HCT116 (cell line): ENCODE measurements at regions not wholly inside any gene's neighbourhood (a gene's known extent, or its start where the extent isn't known, plus 50 kb on each side); places are given as distances from the start of the nearest gene placed in this dataset.

Experiments
- ATAC-seq: fragments of 200-7000 bp; cut with Tn5 transposase; 2 replicates; pipeline ENCODE4 v1.9.1; 2020; ENCODE audit warnings: mild to moderate bottlenecking, moderate library complexity
- BruUV-seq: library from RNA; stranded (reverse); fragments of 400-500 nt; replicated peaks from 2 replicates; lab custom pipeline; 2021; lab: Mats Ljungman, UMichigan
- CTCF ChIA-PET: fragments of 300-600 bp; sonication (Branson Sonifier 250); formaldehyde crosslinking; loops from one replicate; lab custom pipeline; 2021; ENCODE audit warnings: antibody characterized with exemption; lab: Charles Lee
- POLR2A ChIA-PET: fragments of 300-600, 350-600 bp; sonication (Branson Sonifier 250); formaldehyde crosslinking; loops from one replicate; lab custom pipeline; 2021; ENCODE audit warnings: antibody characterized with exemption; lab: Charles Lee
- RAD21 ChIA-PET, 2 experiments: fragments of 300-600 bp; sonication (Branson Sonifier 250); formaldehyde crosslinking; loops; one replicate each; lab custom pipeline; 2023; ENCODE audit warnings: low total read pairs in 2 of 2; ENCODE audit not compliant: uncharacterized antibody in 2 of 2, unreplicated experiment in 2 of 2, low non-redundant PET in 1 of 2; lab: Charles Lee
- DNase-seq: peaks from one replicate; pipeline ENCODE4 v3.0.0-alpha.2; 2010; ENCODE audit warnings: low read depth, low spot score
- H2AFZ ChIP-seq: fragments of 200-600 bp; shearing (Covaris generic), sonication (generic); 2 replicates; pipeline ENCODE4 v1.6.1; 2017; ENCODE audit warnings: low read depth, mixed run types, mixed read lengths, antibody characterized with exemption, low read length; ENCODE audit not compliant: poor library complexity, severe bottlenecking
- H3K27ac ChIP-seq: 2 replicates; pipeline ENCODE4 v1.5.1; 2012; ENCODE audit warnings: low read depth, low read length
- H3K27me3 ChIP-seq: fragments of 200-600 bp; sonication (generic); 2 replicates; pipeline ENCODE4 v1.6.1; 2016; ENCODE audit warnings: mixed run types, low read length, mixed read lengths; ENCODE audit not compliant: insufficient read depth
- H3K36me3 ChIP-seq, 2 experiments: fragments of 200-500 bp in 1 of 2; fragments of 200-600 bp in 1 of 2; sonication (Bioruptor generic) in 1 of 2; sonication (generic) in 1 of 2; 2 replicates each; pipeline versions ENCODE4 v1.5.1 to v1.6.1; 2014 to 2016; ENCODE audit warnings: low read length in 2 of 2, inconsistent platforms in 1 of 2, mixed read lengths in 1 of 2, mixed run types in 1 of 2; ENCODE audit not compliant: insufficient read depth in 2 of 2, control insufficient read depth in 1 of 2
- H3K4me1 ChIP-seq, 2 experiments: fragments of 200-600 bp in 1 of 2; sonication (generic) in 1 of 2; 2 replicates each; pipeline versions ENCODE4 v1.5.1 to v1.6.1; 2012 to 2017; ENCODE audit warnings: low read length in 2 of 2, inconsistent platforms in 1 of 2, mild to moderate bottlenecking in 1 of 2, mixed read lengths in 1 of 2, mixed run types in 1 of 2, moderate library complexity in 1 of 2; ENCODE audit not compliant: insufficient read depth in 2 of 2, control insufficient read depth in 1 of 2
- H3K4me2 ChIP-seq: fragments of 200-600 bp; sonication (generic); 2 replicates; pipeline ENCODE4 v1.6.1; 2017; ENCODE audit warnings: mixed run types, low read length, mixed read lengths
- H3K4me3 ChIP-seq, 2 experiments: fragments of 200-600 bp in 1 of 2; sonication (generic) in 1 of 2; replicated peaks in 1 of 2; 2 replicates each; pipeline ENCODE4 v1.5.1; 2011 to 2016; ENCODE audit warnings: low read length in 2 of 2, control low read depth in 1 of 2, low read depth in 1 of 2, mild to moderate bottlenecking in 1 of 2, mixed read lengths in 1 of 2, mixed run types in 1 of 2
- H3K79me2 ChIP-seq: fragments of 200-600 bp; sonication (generic); 2 replicates; pipeline ENCODE4 v1.6.1; 2017; ENCODE audit warnings: mild to moderate bottlenecking, mixed run types, low read length, moderate library complexity, mixed read lengths; ENCODE audit not compliant: insufficient read depth
- H3K9ac ChIP-seq: fragments of 200-600 bp; sonication (generic); 2 replicates; pipeline ENCODE4 v1.6.1; 2016; ENCODE audit warnings: low read length, mixed read lengths
- H3K9me2 ChIP-seq: fragments of 200-600 bp; sonication (generic), shearing (Covaris generic); 2 replicates; pipeline ENCODE4 v1.6.1; 2017; ENCODE audit warnings: mixed run types, mild to moderate bottlenecking, moderate library complexity; ENCODE audit not compliant: insufficient read depth
- H3K9me3 ChIP-seq, 2 experiments: fragments of 200-500 bp in 1 of 2; fragments of 200-600 bp in 1 of 2; sonication (Bioruptor generic) in 1 of 2; sonication (generic) in 1 of 2; 2 replicates each; pipeline ENCODE4 v1.6.1; 2014 to 2017; ENCODE audit warnings: low read length in 2 of 2, mixed read lengths in 2 of 2, inconsistent platforms in 1 of 2, low read depth in 1 of 2, mild to moderate bottlenecking in 1 of 2, mixed run types in 1 of 2, moderate library complexity in 1 of 2; ENCODE audit not compliant: control insufficient read depth in 1 of 2, insufficient read depth in 1 of 2
- H4K20me1 ChIP-seq: fragments of 200-600 bp; sonication (generic), shearing (Covaris generic); 2 replicates; pipeline ENCODE4 v1.6.1; 2017; ENCODE audit warnings: mixed run types, mild to moderate bottlenecking, moderate library complexity; ENCODE audit not compliant: insufficient read depth
- CBX3 ChIP-seq: IDR thresholded peaks from 2 replicates; pipeline ENCODE4 v1.6.1; 2012; ENCODE audit warnings: low read depth
- EGR1 ChIP-seq: IDR thresholded peaks from 2 replicates; pipeline ENCODE4 v1.6.1; 2012; ENCODE audit warnings: low read depth
- ELF1 ChIP-seq: IDR thresholded peaks from 2 replicates; pipeline ENCODE4 v1.6.1; 2012; ENCODE audit warnings: low read depth, borderline replicate concordance
- EZH2phosphoT487 ChIP-seq: fragments of 200-600 bp; IDR thresholded peaks from 2 replicates; pipeline ENCODE4 v1.6.1; 2018; ENCODE audit warnings: antibody characterized with exemption, borderline replicate concordance
- POLR2A ChIP-seq: IDR thresholded peaks from 2 replicates; pipeline ENCODE4 v1.7.0; 2011; ENCODE audit warnings: borderline replicate concordance; ENCODE audit not compliant: insufficient read depth, insufficient read length; ENCODE audit errors: extremely low read depth
- POLR2AphosphoS5 ChIP-seq: IDR thresholded peaks from 2 replicates; pipeline ENCODE4 v1.6.1; 2011; ENCODE audit warnings: mild to moderate bottlenecking, low read depth, low read length, moderate library complexity
- SRF ChIP-seq: IDR thresholded peaks from 2 replicates; pipeline ENCODE4 v1.6.1; 2012; ENCODE audit warnings: low read depth
- TCF7L2 ChIP-seq: IDR thresholded peaks from 2 replicates; pipeline ENCODE4 v1.7.0; 2011; ENCODE audit warnings: borderline replicate concordance, inconsistent platforms; ENCODE audit not compliant: insufficient read depth, insufficient read length; ENCODE audit errors: extremely low read depth
- ZFX ChIP-seq: fragments of 450-650 bp; IDR thresholded peaks from 2 replicates; pipeline ENCODE4 v1.6.1; 2017
- intact Hi-C: fragments of 100-400 bp; cut with micrococcal nuclease; formaldehyde crosslinking; loops from 2 replicates; pipeline ENCODE4 v1.10.0; 2022
- TF ChIP-seq, protein P1 (sequence below): IDR thresholded peaks from 2 replicates; pipeline ENCODE4 v1.6.1; 2011; ENCODE audit warnings: mild to moderate bottlenecking, low read length, moderate library complexity; ENCODE audit not compliant: insufficient replicate concordance; ENCODE audit errors: extremely low read depth
- TF ChIP-seq, protein P2 (sequence below): IDR thresholded peaks from 2 replicates; pipeline ENCODE4 v1.6.1; 2012
- TF ChIP-seq, protein P3 (sequence below): IDR thresholded peaks from 2 replicates; pipeline ENCODE4 v1.6.1; 2012; ENCODE audit warnings: low read depth

DNA sequence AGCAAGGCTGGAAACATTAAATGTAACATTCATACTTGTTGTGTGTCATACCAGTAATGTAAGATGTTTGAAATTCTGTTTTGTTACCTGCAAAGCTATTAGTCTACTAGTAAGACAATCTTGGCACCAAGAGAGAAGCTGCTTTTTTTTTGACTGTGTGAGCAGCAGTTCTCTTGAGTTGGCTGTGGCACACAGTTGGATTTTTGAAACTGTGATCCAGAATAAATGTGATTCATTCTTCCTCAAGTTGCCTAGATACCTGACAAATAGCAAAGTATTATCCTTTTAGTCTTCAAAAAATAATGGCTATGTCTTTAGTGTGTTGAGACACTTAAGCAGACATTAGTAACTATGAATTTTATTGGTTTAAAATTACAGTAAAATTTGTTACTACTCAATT, 57.2 kb upstream of the HAPLN1 start:
- ChIA-PET CTCF (no interaction called here), RAD21 (no interaction called here)
- BruUV-seq = no TSS peak
- no peaks in the 10 kb centered on the region for H3K9me2 ChIP-seq
- H3K36me3 ChIP-seq = no peaks in the 10 kb centered on the region
- H3K27ac ChIP-seq = no peak overlapping the region
- TF ChIP-seq ELF1 = no peak
- TF ChIP-seq, protein P1, sequence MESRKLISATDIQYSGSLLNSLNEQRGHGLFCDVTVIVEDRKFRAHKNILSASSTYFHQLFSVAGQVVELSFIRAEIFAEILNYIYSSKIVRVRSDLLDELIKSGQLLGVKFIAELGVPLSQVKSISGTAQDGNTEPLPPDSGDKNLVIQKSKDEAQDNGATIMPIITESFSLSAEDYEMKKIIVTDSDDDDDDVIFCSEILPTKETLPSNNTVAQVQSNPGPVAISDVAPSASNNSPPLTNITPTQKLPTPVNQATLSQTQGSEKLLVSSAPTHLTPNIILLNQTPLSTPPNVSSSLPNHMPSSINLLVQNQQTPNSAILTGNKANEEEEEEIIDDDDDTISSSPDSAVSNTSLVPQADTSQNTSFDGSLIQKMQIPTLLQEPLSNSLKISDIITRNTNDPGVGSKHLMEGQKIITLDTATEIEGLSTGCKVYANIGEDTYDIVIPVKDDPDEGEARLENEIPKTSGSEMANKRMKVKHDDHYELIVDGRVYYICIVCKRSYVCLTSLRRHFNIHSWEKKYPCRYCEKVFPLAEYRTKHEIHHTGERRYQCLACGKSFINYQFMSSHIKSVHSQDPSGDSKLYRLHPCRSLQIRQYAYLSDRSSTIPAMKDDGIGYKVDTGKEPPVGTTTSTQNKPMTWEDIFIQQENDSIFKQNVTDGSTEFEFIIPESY = no peak
- TF ChIP-seq SRF = no peak
- no peak for TF ChIP-seq ZFX
- TF ChIP-seq EGR1 = no peak
- TF ChIP-seq CBX3 = no peak
- TF ChIP-seq, protein P2, sequence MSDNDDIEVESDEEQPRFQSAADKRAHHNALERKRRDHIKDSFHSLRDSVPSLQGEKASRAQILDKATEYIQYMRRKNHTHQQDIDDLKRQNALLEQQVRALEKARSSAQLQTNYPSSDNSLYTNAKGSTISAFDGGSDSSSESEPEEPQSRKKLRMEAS = no peak
- TF ChIP-seq, all 23 proteins: peak for 0
- no peaks in the 10 kb centered on the region for H4K20me1 ChIP-seq
- POLR2A ChIA-PET = no interaction called here
- no peaks in the 10 kb centered on the region for H3K79me2 ChIP-seq
- no peak overlapping the region for H3K4me3 ChIP-seq
- intact Hi-C loops = no loop called here
- H3K9ac ChIP-seq = no peak overlapping the region
- DNase-seq = no peak
- ATAC-seq = no peak
- H3K9me3 ChIP-seq = no peaks in the 10 kb centered on the region
- peaks cover 9 to 13% of the 10 kb centered on the region in 2 experiments; a peak in 3 of 4 replicates for H3K4me1 ChIP-seq
- no peak overlapping the region for H3K4me2 ChIP-seq
- H2AFZ ChIP-seq = no peak overlapping the region
- no peaks in the 10 kb centered on the region for H3K27me3 ChIP-seq

DNA sequence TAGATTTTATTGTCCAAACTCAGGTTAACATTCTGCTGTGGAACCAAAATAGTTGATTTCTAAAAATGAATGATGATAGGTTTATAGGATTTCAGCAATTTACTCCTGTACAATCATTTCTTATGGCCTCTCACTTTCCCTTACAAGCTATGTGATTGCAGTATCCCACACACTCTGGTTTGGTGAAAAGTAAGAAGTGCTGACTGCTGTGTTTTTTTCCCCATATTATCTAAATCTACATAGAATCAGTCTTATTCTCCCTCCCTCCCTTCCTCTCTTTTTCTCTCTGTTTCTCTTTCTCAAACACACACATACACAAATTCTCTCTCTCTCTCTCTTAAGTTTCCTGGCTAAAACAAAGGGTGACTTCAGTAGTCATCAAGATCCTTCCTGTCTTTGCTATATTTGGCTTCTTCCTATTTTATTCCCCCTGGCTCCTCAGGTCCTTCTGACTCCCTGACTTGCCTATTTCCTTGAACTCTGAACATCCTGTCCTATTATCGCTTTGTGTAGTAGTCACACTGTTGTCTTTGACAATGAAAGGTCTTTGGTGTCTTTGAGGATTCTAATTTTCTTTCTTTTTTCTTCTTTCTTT, 55.9 kb upstream of the HAPLN1 start:
- Histone ChIP-seq H3K9me3 (no peaks in the 10 kb centered on the region), H2AFZ (no peak overlapping the region), H3K4me1 (peaks cover 9 to 13% of the 10 kb centered on the region in 2 experiments; a peak in 3 of 4 replicates), H3K9ac (no peak overlapping the region), H3K9me2 (no peaks in the 10 kb centered on the region), H3K27ac (no peak overlapping the region), H3K4me2 (no peak overlapping the region), H3K36me3 (no peaks in the 10 kb centered on the region), H3K79me2 (no peaks in the 10 kb centered on the region), H3K4me3 (no peak overlapping the region), H4K20me1 (no peaks in the 10 kb centered on the region), H3K27me3 (no peaks in the 10 kb centered on the region)
- ChIA-PET POLR2A (no interaction called here), CTCF (no interaction called here), RAD21 (no interaction called here)
- intact Hi-C loops = no loop called here
- DNase-seq (no peak), ATAC-seq (no peak)
- BruUV-seq = no TSS peak
- TF ChIP-seq EZH2phosphoT487 (no peak), POLR2A (no peak), TCF7L2 (no peak), POLR2AphosphoS5 (no peak), ZFX (no peak), EGR1 (no peak), CBX3 (no peak)
- TF ChIP-seq, protein P3, sequence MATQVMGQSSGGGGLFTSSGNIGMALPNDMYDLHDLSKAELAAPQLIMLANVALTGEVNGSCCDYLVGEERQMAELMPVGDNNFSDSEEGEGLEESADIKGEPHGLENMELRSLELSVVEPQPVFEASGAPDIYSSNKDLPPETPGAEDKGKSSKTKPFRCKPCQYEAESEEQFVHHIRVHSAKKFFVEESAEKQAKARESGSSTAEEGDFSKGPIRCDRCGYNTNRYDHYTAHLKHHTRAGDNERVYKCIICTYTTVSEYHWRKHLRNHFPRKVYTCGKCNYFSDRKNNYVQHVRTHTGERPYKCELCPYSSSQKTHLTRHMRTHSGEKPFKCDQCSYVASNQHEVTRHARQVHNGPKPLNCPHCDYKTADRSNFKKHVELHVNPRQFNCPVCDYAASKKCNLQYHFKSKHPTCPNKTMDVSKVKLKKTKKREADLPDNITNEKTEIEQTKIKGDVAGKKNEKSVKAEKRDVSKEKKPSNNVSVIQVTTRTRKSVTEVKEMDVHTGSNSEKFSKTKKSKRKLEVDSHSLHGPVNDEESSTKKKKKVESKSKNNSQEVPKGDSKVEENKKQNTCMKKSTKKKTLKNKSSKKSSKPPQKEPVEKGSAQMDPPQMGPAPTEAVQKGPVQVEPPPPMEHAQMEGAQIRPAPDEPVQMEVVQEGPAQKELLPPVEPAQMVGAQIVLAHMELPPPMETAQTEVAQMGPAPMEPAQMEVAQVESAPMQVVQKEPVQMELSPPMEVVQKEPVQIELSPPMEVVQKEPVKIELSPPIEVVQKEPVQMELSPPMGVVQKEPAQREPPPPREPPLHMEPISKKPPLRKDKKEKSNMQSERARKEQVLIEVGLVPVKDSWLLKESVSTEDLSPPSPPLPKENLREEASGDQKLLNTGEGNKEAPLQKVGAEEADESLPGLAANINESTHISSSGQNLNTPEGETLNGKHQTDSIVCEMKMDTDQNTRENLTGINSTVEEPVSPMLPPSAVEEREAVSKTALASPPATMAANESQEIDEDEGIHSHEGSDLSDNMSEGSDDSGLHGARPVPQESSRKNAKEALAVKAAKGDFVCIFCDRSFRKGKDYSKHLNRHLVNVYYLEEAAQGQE = no peak
